CD4-positive, alpha-beta T cell (primary cell): ENCODE measurements at regions not wholly inside any gene's neighbourhood (a gene's known extent, or its start where the extent isn't known, plus 50 kb on each side); places are given as distances from the start of the nearest gene placed in this dataset.

Source experiments
- ATAC-seq: fragments of 200-7000 bp; cut with Tn5 transposase; one replicate; pipeline ENCODE4 v1.10.0; 2022; ENCODE audit warnings: mild to moderate bottlenecking; ENCODE audit not compliant: poor library complexity
- CTCF ChIA-PET: fragments of 350-600 bp; sonication (Branson Sonifier 250); formaldehyde crosslinking; loops from one replicate; lab custom pipeline; 2021; ENCODE audit warnings: antibody characterized with exemption, inconsistent platforms; lab: Charles Lee
- POLR2A ChIA-PET: fragments of 350-600 bp; sonication (Branson Sonifier 250); formaldehyde crosslinking; loops from one replicate; lab custom pipeline; 2021; ENCODE audit warnings: antibody characterized with exemption, inconsistent platforms; lab: Charles Lee
- DNase-seq, 14 experiments: peaks; one replicate each; pipeline ENCODE4 v3.0.0-alpha.2; 2013 to 2020; ENCODE audit warnings: mixed read lengths in 2 of 14
- H3K27ac ChIP-seq, 2 donors: one replicate each; pipeline versions ENCODE4 v1.5.1 to v1.7.0; 2013; ENCODE audit warnings: low read length in 2 of 2, low read depth in 1 of 2, mild to moderate bottlenecking in 1 of 2
- H3K27me3 ChIP-seq, 2 experiments: 1 replicate in 1 of 2; 2 replicates in 1 of 2; pipeline versions ENCODE4 v1.6.1 to v1.7.0; 2013; ENCODE audit warnings: low read length in 2 of 2, control low read depth in 1 of 2, mild to moderate bottlenecking in 1 of 2, moderate library complexity in 1 of 2; ENCODE audit not compliant: insufficient read depth in 2 of 2, control insufficient read depth in 1 of 2
- H3K36me3 ChIP-seq: one replicate; pipeline ENCODE4 v1.6.1; 2013; ENCODE audit warnings: low read length, control low read depth; ENCODE audit not compliant: insufficient read depth
- H3K4me1 ChIP-seq: one replicate; pipeline ENCODE4 v1.6.1; 2013; ENCODE audit warnings: low read length, control low read depth; ENCODE audit not compliant: insufficient read depth
- H3K4me3 ChIP-seq: one replicate; pipeline ENCODE4 v1.5.1; 2013; ENCODE audit warnings: mild to moderate bottlenecking, low read length, moderate library complexity
- H3K9me3 ChIP-seq, 2 experiments: 1 replicate in 1 of 2; 2 replicates in 1 of 2; pipeline versions ENCODE4 v1.6.1 to v1.7.0; 2013; ENCODE audit warnings: low read length in 2 of 2, mild to moderate bottlenecking in 2 of 2, control low read depth in 1 of 2, moderate library complexity in 1 of 2; ENCODE audit not compliant: control insufficient read depth in 1 of 2, insufficient read depth in 1 of 2
- H3K27ac Mint-ChIP-seq: one replicate; pipeline ENCODE4 v1.8.0; 2020; ENCODE audit warnings: mixed read lengths
- H3K27me3 Mint-ChIP-seq: one replicate; pipeline ENCODE4 v1.8.0; 2021; ENCODE audit warnings: mixed read lengths
- H3K36me3 Mint-ChIP-seq: one replicate; pipeline ENCODE4 v1.8.0; 2021; ENCODE audit warnings: low read depth, mixed read lengths
- H3K4me1 Mint-ChIP-seq: one replicate; pipeline ENCODE4 v1.8.0; 2021; ENCODE audit warnings: low read depth, mixed read lengths
- H3K4me3 Mint-ChIP-seq: one replicate; pipeline ENCODE4 v1.8.0; 2020; ENCODE audit warnings: mild to moderate bottlenecking, mixed read lengths
- H3K9me3 Mint-ChIP-seq: one replicate; pipeline ENCODE4 v1.8.0; 2020; ENCODE audit warnings: mixed read lengths
- CTCF ChIP-seq: fragments of 200-600 bp; IDR thresholded peaks from one replicate; pipeline ENCODE4 v1.8.0; 2022; ENCODE audit warnings: antibody characterized with exemption, mild to moderate bottlenecking
- intact Hi-C, 2 experiments: fragments of 100-400 bp; cut with DNase I in 1 of 2; cut with micrococcal nuclease in 1 of 2; formaldehyde crosslinking; loops; one replicate each; pipeline versions ENCODE4 v1.15.1 to v1.9.0; 2023 to 2025; cut with DNase I, micrococcal nuclease

GRCh38 chr12:24600551-24600950 lies 348.4 kb downstream of the BCAT1 start:
- Mint-ChIP-seq H3K27me3 (no peaks in the 10 kb centered on the region), H3K4me1 (no peaks in the 10 kb centered on the region), H3K36me3 (no peaks in the 10 kb centered on the region), H3K4me3 (no peak overlapping the region), H3K9me3 (no peaks in the 10 kb centered on the region), H3K27ac (no peak overlapping the region)
- H3K27me3 ChIP-seq, result no peaks in the 10 kb centered on the region
- TF ChIP-seq CTCF, result no peak
- intact Hi-C loops, result no loop called here
- ATAC-seq (no peak), DNase-seq (peak in 2 of 14 experiments; percentile 13 to 21)
- no peak overlapping the region for H3K4me3 ChIP-seq
- POLR2A ChIA-PET, result no interaction called here
- no peaks in the 10 kb centered on the region for H3K4me1 ChIP-seq
- CTCF ChIA-PET, result no interaction called here
- H3K36me3 ChIP-seq, result no peaks in the 10 kb centered on the region
- no peak overlapping the region for H3K27ac ChIP-seq
- no peaks in the 10 kb centered on the region for H3K9me3 ChIP-seq

GRCh38 chr12:24599736-24600135 lies 349.2 kb downstream of the BCAT1 start:
- Mint-ChIP-seq H3K27ac (no peak overlapping the region), H3K36me3 (no peaks in the 10 kb centered on the region), H3K4me3 (no peak overlapping the region), H3K4me1 (no peaks in the 10 kb centered on the region), H3K27me3 (no peaks in the 10 kb centered on the region), H3K9me3 (no peaks in the 10 kb centered on the region)
- no peaks in the 10 kb centered on the region for H3K36me3 ChIP-seq
- no peaks in the 10 kb centered on the region for H3K4me1 ChIP-seq
- DNase-seq (no peak), ATAC-seq (no peak)
- ChIA-PET CTCF (no interaction called here), POLR2A (no interaction called here)
- H3K4me3 ChIP-seq, result no peak overlapping the region
- no peak overlapping the region for H3K27ac ChIP-seq
- intact Hi-C loops, result no loop called here
- TF ChIP-seq CTCF, result no peak
- H3K9me3 ChIP-seq, result no peaks in the 10 kb centered on the region
- H3K27me3 ChIP-seq, result no peaks in the 10 kb centered on the region

GRCh38 chr12:24597580-24597979 lies 351.3 kb downstream of the BCAT1 start:
- H3K4me1 Mint-ChIP-seq, result no peaks in the 10 kb centered on the region
- H3K9me3 Mint-ChIP-seq, result no peaks in the 10 kb centered on the region
- Histone ChIP-seq H3K4me3 (no peak overlapping the region), H3K9me3 (no peaks in the 10 kb centered on the region), H3K27me3 (no peaks in the 10 kb centered on the region), H3K4me1 (no peaks in the 10 kb centered on the region), H3K36me3 (no peaks in the 10 kb centered on the region), H3K27ac (no peak overlapping the region)
- POLR2A ChIA-PET, result no interaction called here
- H3K27ac Mint-ChIP-seq, result no peak overlapping the region
- H3K27me3 Mint-ChIP-seq, result no peaks in the 10 kb centered on the region
- no peak overlapping the region for H3K4me3 Mint-ChIP-seq
- CTCF ChIA-PET, result no interaction called here
- DNase-seq (no peak), ATAC-seq (no peak)
- no peaks in the 10 kb centered on the region for H3K36me3 Mint-ChIP-seq
- TF ChIP-seq CTCF, result no peak
- intact Hi-C loops, result no loop called here
